NCI-H2107 treated with DMSO at 0.1 percent for 48 hours (cell line): ENCODE measurements at regions not wholly inside any gene's neighbourhood (a gene's known extent, or its start where the extent isn't known, plus 50 kb on each side); places are given as distances from the start of the nearest gene placed in this dataset.

Experiments used
- DNase-seq: peaks from one replicate; lab custom pipeline; 2025; ENCODE audit not compliant: unreplicated experiment; lab: John Stamatoyannopoulos, UW

DNA sequence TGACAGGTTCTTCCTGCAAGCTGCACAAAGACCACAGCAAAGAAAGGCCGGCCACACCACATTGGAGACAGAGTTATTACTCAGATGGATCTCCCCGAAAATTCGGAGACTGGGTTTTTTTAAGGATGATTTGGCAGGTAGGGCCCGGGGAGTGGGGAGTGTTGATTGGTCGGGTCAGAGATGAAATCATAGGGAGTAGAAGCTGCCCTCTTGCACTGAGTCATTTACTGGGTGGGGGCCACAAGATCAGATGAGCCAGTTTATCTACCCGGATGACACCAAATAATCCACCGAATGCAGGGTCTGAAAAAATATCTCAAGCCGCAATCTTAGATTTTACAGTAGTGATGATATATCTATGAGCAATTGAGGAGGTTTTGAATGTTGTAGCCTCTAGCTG lies 401.8 kb upstream of the FAT3 start:
- DNase-seq, result no peak

DNA sequence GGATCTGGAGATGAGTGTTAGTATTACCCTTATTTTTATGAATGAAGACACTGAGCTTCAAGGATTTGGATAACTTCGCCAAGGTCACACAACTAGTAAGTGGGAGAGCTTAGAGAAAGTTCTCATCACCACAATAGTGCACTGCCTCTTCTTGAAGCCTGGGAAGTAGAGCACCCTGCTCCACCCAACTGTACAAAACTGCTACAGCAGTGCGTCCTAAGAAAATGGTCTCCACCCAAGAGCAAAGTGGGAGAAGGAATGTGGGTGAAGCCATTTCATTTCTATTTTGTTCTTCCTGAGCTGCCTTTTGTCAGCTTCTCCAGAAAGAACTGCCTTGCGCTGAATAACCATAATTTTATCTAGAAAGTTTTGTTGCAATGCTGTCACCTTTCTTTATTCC lies 403.9 kb upstream of the FAT3 start:
- DNase-seq, result no peak

DNA sequence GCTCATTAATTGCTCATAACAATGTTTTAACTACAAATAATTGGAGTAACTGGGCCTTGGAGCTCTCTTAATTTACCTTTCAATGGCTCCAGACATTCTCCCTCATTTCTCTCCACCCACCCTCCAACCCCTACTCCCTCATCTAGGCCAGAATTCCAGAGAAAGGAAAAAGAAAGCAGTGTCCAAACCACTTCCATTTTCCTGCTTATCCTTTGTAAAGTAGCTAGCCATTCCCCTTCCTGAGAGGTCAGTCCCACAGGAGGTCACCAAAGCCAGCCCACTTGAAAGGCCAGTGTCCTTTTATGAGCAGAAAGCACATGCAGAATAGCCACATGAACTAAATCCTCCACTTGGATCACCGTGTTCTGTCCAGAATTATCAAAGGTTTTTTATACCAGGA lies 404.8 kb upstream of the FAT3 start:
- no peak for DNase-seq

DNA sequence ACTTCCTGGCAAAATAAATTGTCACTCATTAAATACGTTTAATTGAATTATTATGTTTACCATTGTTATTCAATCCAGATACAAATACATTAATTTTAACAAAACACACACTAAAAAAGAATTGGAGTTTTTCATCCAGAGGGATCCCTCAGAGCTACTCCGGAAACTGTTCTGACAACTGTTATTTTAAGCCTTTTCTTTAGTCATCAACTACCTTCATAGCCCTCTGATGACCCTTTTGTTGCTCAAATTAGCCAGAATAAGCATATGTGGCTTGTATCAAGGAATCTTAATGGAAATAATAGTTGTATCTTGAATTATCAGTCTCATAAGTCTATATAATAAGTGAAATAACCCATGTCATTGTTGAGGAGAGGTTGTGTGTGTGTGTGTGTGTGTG lies 405.4 kb upstream of the FAT3 start:
- DNase-seq, result no peak

DNA sequence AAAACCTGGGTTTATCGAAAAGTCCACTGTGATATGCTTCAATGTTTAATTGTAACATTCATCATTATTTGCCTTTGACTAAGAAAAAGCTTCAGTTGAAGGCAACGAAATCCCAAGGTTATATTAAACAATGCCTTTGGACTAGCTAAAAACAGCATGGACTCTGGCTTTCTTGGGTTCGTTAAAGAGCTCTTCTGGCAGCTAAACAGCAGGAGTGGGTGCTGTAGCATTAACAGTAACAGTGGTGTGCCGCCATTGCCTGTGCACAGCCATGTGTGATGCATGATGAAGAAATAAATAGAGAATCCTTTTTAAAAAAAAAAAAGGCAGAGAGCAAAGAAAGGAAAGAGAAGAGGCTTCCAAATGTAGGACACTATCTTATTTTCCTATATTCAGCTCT lies 406.6 kb upstream of the FAT3 start:
- DNase-seq, result no peak

DNA sequence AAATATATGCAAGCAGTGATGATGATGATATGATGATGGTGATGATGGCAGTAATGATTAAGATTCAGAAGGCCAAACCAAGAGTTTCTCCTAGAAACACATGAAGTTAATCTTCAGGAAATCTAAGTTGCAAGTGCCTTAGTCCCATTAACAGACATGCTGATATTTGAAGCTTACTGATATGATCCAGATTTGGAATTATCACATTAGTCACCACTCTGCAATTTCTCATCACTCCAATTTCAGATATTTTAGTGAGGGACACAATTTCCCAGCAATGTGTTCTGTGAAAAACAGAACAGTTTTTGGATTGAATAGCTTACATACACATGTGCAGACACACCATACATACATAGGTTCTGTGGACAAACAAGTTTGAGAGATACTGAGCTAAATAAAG lies 411.4 kb upstream of the FAT3 start:
- no peak for DNase-seq

DNA sequence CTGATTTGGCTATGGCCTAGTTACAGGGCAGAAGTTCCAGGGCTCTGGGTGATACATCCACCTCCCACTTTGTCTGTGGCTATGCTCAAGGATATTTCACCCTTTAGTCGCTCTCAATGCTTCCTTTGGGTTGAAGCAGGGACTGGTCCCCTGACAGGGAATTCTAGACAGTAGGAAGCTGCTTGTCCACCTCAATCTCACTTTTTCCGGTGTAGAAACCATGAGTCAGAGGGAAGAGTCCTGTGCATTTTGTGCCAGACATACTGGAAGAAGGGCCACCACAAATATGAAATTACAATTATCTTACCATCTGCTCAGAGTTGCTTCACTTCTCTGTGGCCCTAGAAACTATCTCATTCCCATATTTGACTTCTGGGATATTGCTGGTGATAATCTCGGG lies 413.7 kb upstream of the FAT3 start:
- no peak for DNase-seq

DNA sequence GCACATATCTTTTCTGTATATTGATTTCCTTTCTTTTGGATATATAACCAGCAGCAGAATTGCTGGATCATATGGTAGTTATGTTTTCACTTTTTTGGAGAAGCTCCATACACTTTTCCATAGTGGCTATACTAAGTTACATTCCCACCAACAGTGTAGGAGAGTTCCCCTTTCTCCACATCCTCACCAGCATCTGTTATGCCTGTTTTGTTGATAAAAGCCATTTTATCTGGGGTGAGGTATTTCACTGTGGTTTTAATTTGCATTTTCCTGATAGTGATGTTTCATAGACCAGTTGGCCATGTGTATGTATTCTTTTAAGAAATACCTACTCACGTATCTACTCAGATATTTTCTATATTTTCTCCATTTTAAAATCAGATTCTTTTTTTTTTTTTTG lies 419.3 kb upstream of the FAT3 start:
- no peak for DNase-seq

DNA sequence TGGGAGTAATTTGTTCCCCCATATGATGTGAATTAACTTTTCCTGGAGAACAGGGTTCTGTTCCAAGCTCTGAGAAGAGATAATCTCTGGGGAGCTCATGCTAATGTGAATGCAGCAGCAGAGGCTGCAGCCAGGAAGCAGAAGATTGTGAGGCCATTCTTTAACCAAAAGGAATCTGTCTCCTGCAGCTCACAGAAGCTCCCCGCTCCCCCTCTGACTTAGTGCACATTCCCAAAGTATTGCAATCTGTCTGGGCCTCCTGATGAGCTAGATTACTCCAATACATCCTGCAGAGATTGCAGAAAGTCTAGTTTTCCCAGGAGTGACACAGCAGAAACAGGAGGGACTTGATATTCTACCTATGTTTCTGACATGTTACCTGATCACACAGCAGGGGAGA lies 420.6 kb upstream of the FAT3 start:
- DNase-seq, result no peak

DNA sequence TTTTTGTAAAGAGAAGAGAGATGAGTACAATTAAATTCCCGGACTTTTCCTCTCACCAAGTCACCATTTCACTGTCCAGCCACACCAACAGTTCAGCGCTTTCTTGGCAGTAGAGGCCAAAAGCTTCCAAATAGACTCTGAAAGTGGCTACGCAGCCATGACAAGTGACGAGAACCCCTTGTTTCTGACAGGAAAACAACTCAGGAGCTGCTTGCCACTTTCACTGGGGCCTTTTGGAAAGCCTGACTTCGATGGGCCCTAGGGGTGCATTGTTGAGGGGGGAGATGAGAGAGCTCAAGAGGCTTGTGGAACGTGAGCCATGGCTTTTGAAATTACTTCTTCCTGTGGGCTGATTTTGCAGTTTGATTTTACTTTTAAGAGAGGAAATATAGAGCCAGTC lies 422.1 kb upstream of the FAT3 start:
- no peak for DNase-seq

DNA sequence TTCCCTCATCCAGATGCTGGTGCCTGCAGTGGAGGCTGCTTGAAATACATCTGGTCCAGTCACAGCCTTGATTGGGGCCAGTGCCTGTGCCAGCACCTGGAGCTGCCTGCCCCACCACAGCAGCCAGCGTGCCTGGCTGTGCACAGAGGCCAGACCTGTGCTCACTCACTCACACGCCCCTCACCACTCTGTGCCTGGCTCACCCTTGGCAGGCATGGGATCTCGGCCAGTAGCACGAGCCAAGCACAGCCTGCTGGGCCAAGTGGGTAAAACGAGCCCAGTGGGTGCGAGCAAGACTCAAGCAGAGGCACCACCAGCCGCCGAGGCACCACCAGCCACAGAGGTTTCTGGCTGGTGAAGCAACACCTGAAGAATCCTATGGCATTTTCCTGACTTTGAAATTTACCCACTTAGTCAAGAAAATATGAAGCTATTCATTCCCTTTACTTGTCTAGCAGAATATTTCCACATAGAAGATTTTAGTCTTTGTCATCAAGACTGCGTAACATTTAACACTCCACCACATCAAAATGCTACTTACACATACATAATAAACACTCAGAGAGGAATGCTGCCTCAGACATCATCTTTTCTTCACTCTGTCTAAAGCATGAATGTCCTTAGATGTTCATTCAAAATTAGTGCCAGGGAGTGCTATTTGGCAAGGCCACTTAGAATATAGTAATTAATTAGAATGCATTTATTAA lies 424.3 kb upstream of the FAT3 start:
- DNase-seq, result no peak

DNA sequence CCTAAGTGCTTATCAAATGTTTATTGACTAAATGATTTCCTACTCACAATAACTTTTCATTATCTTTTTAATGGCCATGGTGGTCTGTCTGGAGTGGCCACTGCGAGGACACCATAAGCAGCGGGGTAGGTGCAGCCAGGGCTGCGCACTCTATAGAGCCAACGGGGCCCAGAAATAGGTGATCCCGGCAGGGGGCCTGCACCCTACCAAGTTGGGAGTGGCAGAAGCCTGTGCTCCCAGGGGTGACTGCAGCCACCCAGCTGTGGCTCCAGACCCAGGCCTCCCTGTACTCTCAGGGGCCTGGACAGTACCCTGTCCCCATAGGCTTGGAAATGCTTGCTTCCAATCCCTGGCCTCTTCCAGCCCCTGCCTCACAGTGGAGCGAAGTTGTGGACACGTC lies 426.4 kb upstream of the FAT3 start:
- no peak for DNase-seq

DNA sequence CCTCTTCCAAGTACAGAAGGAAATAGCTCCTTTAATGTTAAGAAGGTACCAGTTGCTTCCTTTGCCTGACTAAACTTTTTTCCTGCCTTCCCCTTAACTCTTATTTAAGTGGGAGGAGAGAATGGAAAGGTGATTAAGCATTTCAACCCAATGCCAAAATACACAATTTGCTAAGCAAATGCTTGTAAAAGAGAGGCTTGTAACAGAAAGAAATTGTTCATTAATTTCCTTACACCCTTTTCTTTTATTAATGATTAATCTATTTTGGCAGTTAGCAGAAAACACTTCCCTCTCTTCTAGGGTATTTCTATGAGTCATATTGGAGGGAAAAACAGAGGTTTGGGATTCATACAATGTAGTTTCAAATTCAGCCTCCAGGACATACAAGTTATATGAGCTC lies 427.6 kb upstream of the FAT3 start:
- DNase-seq, result no peak

DNA sequence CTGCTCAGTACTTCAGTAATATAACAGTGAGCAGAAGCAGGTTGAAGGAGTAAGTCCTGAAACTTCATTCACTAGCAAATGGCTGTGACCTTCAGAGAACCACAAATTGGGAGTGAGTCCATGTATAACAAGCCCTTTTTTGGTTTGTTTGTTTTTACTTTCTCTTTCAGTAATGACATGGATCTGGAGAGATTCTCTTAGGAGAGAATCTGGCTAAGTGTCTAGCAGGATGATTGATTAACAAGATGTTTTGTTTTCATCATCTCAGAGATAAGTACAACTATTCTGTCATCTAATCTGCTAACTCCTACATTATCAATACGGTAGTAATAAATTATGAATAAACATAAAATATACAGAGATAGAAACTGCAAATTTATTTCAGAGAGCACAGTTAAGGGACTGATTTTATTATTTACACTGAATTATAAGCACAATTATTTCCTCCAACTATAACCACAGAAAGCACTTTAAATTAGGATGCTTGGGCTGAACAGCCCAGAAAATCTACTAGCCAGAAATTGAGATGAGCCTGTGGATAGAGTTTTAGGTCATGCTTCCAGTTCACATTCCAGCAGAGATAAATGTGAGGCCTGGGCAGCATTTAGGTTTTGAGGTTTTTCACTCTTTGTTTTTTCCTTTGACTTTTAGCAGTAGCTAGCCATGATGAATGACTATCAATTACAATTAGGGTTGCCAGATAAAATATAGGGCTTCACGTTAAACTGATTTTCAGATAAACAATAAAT lies 429.3 kb upstream of the FAT3 start:
- DNase-seq, result no peak

DNA sequence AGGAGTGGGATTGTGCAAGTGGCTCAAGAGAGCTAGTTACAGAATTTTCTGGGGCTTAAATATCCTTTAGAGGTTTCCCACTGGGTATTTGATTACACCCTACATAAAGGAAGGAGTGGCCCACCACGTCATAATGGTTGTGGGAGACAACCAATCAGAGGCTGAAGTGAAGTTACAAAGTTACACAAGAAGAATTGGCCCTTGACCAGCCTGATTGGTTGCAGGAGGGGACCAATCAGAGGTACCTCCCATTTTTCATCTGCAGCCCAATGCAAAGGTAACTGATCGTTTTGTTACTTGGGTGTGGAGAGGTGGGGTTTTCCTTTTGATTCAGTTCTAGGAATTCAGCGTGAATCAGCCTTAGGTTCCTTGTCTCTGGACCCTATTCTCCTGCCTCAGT lies 430.5 kb upstream of the FAT3 start:
- DNase-seq, result no peak

DNA sequence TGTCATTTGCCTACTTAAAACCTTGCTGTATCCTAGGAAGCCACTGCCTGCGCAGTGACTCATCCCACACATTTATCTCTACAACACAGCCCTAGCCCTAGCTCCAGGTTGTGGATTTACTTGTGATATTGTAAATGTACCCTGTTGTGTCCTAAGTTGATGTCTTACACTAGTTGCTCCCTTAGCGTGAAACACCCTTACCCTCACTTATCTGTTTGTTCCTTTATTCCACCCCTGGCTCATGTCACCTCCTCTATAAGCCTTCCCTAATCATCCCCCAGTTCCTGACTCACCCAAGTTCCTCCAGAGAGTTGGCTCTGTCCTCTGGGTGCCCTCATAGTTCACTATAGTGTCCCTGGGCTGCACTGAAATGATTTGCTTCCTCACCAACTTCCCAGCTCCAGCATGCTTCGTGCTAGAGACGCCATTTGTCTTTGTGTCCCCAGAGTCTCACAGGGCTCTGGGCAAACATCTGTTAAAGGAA lies 431.8 kb upstream of the FAT3 start:
- DNase-seq, result no peak

DNA sequence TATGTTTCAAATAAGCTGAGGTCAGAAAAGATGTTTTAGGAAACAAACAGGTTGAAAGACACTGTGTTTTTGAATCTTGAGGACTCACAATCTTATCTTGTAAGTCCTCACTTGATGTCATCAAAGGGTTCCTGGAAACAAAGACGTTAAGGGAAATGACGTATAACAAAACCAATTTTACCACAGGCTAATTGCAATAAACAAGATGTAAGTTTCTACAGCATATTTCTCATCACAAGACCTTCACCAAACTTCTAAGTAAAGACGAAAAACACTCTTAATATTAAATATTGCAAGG lies 433.5 kb upstream of the FAT3 start:
- DNase-seq, result no peak

DNA sequence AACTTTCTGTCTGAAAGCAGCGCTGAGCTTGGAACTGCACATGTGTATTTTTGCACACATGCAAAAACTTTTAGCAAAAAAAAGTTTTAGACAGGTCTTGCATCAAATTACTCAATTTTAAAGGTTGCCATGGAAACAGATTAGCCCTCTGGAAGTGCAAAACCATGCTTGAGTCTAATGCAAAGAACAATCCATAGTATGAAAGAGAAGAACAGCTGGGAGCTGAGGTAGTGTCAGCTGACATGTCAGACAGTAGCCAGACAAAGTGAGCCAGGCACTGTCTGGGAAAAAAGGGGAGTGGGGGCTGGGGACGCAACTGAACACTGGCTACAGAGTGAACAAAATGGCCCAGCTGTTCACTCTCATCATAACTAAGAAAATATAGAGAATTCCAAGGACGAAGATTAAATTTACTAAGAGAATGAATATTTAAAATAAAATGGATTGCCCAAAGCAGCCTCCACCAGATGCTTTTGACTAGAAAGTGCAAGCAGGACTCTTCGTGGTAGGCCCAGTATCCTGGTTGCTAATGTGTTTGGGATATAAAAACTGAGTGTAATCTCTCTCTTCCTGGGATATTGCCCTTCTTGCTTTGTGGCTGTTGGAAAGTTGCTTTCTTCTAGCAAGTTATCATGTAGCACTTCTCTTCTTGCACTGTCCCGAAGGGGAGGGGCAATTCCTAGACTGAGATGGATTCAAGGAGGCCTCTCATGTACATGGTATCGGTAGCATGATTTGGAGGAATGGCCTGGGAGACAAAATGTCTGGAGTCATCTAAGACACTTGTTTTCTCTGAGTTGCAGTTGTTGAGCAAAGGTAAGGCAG lies 434.1 kb upstream of the FAT3 start:
- no peak for DNase-seq

DNA sequence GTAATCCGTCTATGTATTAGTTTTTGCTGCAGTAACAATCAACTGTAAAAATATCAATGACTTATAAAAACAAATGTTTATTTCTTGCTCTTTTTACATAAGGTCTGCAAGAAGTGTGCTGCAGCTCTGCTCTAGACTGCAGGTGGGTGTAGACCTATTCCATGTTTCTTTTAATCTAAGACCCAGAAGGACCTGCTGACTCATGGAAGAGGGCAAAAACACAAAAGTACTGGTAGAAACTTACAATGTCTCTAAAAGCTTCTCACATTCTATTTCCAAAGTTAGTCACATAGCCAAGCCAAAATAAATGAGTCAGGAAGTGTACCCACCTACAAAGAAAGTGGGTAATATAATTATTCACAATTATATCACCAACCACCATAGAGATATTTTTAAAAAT lies 435.9 kb upstream of the FAT3 start:
- DNase-seq, result no peak

DNA sequence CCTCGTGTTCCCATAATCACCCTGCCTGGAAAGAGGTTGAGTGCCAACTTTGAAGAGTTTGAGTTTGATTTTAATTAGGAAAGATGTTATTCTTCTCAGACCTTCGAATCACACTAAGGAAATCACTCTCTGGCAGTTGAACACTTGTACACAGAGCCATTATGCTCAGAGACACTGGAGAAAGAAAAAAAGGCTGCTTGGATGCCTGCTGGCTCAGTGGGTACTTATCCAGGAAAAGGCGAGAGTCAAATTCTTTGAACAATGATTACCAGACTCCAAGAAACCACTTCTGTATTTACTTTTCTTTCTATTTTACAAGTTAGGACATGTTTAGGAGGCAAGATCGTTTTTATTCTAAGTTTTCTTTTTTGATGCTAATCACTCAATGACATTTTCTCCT lies 438.5 kb upstream of the FAT3 start:
- no peak for DNase-seq

DNA sequence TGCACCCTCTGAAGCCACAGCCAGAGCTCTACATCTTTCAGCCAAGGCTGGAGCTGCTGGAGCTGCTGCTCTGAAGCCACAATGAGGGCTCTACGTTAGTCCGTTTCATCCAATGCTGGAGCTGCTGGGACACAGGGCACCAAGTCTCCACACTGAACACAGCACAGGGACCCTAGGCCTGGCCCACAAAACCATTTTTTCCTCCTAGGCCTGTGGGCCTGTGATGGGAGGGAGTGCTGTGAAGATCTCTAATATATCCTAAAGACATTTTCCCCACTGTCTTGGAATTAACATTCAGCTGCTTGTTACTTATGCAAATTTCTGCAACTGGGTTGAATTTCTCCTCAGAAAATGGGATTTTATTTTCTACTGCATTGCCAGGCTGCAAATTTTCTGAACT lies 441.4 kb upstream of the FAT3 start:
- no peak for DNase-seq

DNA sequence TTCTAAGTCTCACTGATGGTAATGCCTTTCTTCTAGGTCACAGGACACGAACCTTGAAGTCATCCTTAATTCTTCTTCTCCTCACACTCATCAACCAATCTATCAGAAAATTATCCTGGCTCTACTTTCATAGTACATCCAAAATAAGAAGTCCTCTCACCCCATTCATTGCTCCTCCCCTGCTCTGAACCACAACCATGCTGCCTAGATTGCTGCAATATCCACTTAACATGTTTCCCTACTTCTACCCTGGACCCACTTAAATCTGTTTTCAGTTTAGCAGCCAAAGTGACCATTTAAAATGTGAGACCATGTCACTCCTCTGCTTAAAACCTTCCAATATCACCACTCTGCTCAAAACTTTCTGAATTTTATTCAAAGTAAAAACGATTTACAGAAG lies 445.9 kb upstream of the FAT3 start:
- no peak for DNase-seq
